Gastrocnemius medialis (tissue), 4 donors: ENCODE measurements at regions not wholly inside any gene's neighbourhood (a gene's known extent, or its start where the extent isn't known, plus 50 kb on each side); places are given as distances from the start of the nearest gene placed in this dataset.

Source experiments
- POLR2A ChIP-seq, 2 donors: fragments of 450-650 bp; IDR thresholded peaks; one replicate each; pipeline ENCODE4 v1.6.1; 2017; ENCODE audit warnings: antibody characterized with exemption in 2 of 2, mild to moderate bottlenecking in 2 of 2, moderate library complexity in 2 of 2
- TF ChIP-seq, protein P1 (sequence below), 5 experiments: fragments of 450-650 bp in 3 of 5; fragments of 200-600 bp in 2 of 5; sonication (generic) in 2 of 5; IDR thresholded peaks in 4 of 5; conservative IDR thresholded peaks in 1 of 5; 1 replicate in 4 of 5; 2 replicates in 1 of 5; pipeline ENCODE4 v1.5.1; 2016 to 2019; ENCODE audit warnings: antibody characterized with exemption in 5 of 5, mild to moderate bottlenecking in 3 of 5, moderate library complexity in 3 of 5

DNA sequence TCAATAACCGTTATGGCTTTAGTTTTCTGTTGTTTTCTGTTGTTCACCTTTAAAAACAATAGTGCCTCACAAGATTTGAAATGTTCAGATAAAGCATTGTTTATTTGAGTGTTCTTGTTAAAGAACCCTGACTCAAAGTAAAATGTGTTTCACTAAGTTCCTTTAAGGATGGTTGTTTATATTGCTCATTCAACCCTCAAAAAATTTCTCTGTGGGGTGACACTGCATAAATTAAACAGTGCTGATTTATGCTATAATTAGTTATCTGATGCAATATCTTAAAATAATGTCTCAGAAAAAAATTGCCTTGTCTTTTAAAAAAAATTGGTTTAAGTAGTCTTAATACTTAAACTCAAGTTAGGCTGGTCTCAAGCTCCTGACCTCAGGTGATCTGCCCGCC, 775.1 kb downstream of the FLRT2 start:
- TF ChIP-seq, protein P1, sequence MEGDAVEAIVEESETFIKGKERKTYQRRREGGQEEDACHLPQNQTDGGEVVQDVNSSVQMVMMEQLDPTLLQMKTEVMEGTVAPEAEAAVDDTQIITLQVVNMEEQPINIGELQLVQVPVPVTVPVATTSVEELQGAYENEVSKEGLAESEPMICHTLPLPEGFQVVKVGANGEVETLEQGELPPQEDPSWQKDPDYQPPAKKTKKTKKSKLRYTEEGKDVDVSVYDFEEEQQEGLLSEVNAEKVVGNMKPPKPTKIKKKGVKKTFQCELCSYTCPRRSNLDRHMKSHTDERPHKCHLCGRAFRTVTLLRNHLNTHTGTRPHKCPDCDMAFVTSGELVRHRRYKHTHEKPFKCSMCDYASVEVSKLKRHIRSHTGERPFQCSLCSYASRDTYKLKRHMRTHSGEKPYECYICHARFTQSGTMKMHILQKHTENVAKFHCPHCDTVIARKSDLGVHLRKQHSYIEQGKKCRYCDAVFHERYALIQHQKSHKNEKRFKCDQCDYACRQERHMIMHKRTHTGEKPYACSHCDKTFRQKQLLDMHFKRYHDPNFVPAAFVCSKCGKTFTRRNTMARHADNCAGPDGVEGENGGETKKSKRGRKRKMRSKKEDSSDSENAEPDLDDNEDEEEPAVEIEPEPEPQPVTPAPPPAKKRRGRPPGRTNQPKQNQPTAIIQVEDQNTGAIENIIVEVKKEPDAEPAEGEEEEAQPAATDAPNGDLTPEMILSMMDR (IDR thresholded peaks at IDR 0.05 in 4 of 5, conservative IDR thresholded peaks at IDR 0.05 in 1 of 5): no peak
- TF ChIP-seq POLR2A (IDR thresholded peaks at IDR 0.05): no peak
